ENCODE measurements at regions not wholly inside any gene's neighbourhood (a gene's known extent, or its start where the extent isn't known, plus 50 kb on each side); places are given as distances from the start of the nearest gene placed in this dataset.
"Not testable (repeated sequence)": the region's sequence is repeated elsewhere in the genome, so short reads cannot be mapped to it uniquely, and the experiment has no call there.

DNA sequence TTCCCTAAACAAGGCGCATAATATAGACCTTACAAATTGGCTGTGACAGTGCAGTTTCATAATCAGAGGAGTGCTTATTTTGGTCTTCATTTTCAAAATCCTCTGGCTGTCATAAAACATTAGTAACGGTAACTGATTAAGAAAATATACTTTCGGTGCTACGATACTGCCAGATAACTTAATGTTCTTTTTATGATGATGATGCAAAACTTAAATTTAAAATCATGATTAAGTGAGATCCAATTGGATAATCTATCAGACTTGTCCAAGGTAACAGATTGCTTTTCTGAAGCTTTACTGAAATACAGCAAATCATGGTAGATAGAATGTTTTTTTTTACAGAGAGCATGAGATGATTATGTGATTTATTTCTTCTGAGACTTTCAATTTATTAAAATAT, 364.2 kb upstream of the CNTN3 start:
- DNase-seq = no peak

- DNase-seq = not testable (repeated sequence)
Measured at GRCh38 chr3:74985028-74985904, 370.8 kb upstream of the CNTN3 start.

GRCh38 chr3:74988095-74988494, 373.6 kb upstream of the CNTN3 start:
- no peak for DNase-seq

- DNase-seq = no peak
Measured at GRCh38 chr3:74992898-74993297, 378.4 kb upstream of the CNTN3 start.

DNA sequence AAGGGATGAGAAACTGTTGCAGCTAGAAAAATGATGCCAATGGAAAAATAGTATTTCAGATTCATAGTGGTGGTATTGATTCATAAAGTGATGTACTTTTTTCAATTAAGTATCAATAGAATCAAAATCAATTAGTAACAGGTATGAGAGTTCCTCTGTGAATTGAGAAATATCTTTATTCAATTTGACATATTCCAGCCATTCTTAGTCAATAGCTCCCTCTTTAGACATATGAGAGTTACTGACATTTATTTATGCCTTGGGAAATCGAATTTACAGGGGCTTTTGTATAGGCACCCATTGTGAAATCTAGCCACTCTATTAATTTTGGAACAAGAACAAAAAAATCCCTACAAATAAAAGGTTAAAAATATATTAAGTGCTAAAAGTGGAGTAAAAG, 386.9 kb upstream of the CNTN3 start:
- DNase-seq = no peak

DNA sequence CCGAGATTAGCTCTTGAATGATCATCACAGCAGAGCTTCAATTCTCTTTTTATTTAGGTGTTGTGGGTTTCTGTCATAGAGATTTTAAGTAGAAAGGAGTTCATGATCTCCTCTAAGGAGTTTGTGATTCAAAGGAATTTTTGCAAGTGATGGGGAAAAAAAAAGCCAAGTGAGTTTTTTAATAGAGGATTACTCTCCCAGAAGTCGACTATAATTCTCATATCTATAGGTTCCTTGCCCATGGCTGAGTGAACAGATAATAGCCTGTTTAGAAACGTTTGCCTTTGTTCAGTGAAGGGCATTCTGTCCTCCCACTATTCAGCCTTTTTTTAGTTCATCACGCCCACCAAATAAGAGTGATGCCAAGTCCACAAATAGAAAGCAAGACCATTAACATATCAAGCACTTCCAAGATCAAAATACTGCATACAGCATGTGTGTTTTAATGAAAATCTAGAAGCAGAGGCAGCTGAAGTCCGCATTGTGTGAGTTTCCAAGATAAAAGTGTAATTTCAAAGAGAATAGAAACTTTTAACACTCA, 398.4 kb upstream of the CNTN3 start:
- DNase-seq = no peak

DNA sequence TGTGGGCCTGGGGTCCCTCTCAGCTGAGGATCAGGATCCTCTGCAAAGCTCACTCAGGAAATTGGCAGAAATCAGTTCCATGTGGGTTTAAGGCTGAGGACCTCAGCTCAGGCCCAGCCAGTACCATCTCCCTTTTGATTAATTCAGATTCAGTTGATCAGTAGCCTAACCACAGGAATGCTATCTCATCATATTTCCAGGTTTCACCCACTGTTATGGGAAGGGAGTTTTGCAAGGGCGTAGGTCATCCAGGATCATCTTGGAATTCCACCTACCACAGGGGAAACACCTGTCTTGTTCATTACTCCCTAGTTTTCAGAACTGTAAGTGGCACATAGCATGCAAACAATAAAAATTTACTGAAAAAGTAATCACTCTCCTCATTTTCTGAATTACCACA, 399.5 kb upstream of the CNTN3 start:
- no peak for DNase-seq

- DNase-seq = no peak
Measured at GRCh38 chr3:75015280-75015679, 400.8 kb upstream of the CNTN3 start.

- DNase-seq = no peak
Measured at GRCh38 chr3:75035146-75035545, 420.7 kb upstream of the CNTN3 start.

- DNase-seq = no peak
Measured at GRCh38 chr3:75042941-75043340, 428.5 kb upstream of the CNTN3 start.

GRCh38 chr3:75048650-75049049, 434.2 kb upstream of the CNTN3 start:
- DNase-seq = no peak

DNA sequence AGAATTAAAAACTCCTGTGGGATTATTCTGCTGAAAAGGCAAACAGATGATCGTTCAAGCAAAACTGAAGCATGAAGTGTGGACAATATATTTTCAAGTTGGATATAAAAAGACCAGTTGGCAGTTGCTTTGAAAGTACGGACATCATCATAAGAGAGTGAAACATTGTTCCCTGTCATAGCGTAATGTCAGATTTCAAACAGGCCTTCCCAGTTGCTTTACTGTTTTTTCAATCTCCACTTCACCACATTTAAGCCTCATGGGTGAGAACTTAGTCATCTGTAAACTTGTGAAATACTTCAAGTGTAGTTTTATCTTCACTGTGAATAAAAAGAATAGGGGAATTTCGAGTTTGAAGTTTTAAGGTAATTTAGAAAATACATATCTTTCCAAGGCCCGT, 435.1 kb upstream of the CNTN3 start:
- DNase-seq = no peak

DNA sequence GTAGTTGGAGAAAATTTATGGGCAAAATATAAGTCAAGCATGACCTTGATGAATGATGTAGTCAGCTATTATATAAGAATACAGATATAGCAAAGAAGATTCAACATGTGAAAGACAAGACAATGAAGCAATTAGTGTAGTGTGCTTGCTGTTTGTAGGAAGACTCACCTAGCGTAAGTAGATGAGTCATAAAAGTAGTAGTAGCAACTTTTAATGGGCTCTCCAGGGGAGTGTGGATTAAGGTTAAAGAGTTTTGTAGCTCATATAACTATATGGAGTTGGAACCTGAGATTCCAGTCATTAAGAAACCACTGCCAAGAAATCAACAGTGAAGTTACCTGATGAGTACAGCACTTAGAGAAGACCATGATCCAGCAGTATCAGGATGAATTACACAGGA, 444.7 kb upstream of the CNTN3 start:
- DNase-seq = no peak

GRCh38 chr3:75061806-75062205, 447.3 kb upstream of the CNTN3 start:
- DNase-seq = no peak

DNA sequence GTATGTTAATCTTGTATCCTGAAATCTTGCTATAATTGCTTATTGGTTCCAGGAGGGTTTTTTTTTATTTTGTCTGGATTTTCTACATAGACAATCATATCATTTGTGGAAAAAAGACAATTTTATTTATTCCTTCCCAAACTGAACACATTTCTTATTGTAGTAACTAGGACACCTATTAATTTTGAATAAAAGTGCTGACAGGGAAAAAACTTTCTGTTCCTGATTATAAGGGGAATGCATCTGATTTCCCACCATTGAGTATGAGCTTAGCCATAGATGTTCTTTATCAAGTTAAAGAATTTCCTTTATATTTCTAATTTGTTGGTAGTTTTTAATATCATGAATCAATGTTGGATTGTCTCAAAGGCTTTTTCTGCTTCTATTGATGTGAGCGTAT, 460.7 kb upstream of the CNTN3 start:
- no peak for DNase-seq

DNA sequence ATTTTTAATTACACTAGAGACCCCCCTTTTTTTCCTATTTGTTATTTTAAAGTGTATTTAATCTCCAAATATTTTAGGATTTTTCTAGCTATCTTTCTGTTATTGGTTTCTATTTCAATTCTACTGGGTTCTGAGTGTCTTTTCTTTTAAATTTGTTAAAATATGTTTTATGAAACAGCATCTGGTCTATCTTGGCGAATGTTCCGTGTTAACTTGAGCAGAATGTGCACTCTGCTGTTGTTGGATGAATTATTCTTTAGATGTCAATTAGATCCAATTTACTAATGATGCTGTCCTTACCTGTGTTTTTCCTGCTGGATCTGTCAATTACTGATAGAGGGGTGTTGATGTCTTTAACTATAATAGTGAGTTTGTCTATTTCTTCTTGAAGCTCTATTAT, 462.0 kb upstream of the CNTN3 start:
- no peak for DNase-seq

- DNase-seq = no peak
Measured at GRCh38 chr3:75078290-75078689, 463.8 kb upstream of the CNTN3 start.

- no peak for DNase-seq
Measured at GRCh38 chr3:75082845-75083244, 468.4 kb upstream of the CNTN3 start.

DNA sequence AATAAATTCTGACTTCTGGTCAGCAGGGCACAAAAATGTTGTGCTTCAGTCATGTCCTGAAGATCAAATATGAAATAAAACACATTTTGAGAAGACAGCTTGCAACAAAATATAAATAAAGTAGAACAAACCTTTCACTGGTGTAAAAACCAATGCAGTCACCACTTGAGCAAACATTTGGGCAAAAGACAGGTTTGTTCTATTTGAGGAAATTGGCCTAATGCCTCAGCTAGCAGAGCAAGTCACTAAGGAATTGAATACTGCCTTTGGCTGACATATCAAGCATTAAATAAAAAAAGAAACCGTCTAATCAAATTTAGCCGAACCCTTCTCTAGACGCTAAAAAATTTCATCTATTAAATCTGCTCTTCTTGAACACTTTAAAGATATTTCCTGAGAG, 475.4 kb upstream of the CNTN3 start:
- DNase-seq = no peak

GRCh38 chr3:75101329-75102147, 487.1 kb upstream of the CNTN3 start:
- DNase-seq = no peak

DNA sequence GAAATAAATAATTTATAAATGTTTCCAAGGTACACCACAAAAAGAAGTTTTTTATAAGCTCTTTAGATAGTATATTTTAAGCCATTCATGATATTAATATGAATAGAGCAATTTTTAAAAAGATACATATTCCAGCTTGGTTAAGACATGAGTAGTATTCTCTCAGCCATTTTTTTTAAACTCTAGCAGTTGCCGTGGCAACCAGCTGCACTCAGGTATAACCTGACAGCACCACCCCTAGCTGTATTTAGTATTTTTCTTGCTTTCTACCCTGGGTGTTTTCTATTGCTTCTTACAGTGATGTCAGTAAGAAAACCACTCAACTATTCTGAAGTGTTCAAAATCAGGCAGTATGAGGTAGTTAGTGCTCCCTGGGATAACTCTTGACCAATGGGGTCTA, 496.3 kb upstream of the CNTN3 start:
- DNase-seq = no peak

DNA sequence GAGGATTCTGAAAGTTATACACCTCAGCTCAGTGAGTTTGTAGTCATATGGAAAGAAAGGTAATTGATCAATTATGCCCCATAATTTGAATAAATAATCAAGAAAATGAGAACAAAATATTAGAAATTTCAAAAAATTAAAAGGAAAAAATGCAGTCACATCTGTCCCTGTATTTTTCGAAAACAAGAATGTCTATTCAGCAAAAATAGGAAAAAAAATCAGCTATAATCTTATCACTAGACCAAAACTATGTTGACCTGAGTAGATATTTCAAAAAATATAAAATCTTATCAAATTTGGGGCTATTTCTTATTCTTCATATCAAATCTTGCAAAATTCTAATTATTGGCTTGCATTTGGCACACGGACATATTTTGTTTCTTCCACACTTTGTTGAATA, 501.2 kb upstream of the CNTN3 start:
- DNase-seq = no peak

DNA sequence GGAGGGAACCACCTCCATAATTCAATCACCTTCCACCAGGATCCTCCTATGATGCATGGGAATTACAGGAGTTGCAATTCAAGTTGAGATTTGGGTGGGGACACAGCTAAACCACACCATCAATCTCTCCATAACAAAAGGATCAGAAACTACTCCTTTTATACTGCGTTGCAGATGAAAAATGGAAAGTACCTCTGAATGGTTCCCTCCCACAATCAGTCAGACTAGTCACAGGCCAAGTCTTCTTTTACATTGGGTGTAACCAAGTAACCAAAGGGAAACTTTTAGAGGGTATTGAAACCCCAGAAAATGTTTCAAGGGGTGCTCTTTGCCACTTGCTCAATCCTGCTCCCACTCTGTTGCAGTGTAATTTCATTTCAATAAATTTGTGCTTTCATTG, 504.3 kb upstream of the CNTN3 start:
- DNase-seq = no peak

DNA sequence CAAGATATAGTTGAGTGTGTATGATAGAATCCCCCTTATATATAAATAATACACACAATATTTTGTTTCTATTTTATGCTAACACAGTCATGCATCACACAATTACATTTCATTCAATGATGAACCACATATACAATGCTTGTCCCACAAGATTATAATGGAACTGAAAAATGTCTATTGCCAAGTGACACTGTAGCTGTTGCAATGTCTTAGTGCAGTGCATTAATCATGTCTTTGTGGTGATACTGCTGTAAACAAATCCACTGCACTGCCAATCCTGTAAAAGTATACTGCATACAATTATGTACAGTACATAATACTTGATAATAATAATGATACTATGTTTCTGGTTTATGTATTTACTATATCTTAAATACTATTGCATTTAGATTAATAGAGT, 512.1 kb upstream of the CNTN3 start:
- DNase-seq = no peak

Data from inflammatory macrophage treated with lipopolysaccharide for 1 hour (primary cell).